ENCODE measurements at regions not wholly inside any gene's neighbourhood (a gene's known extent, or its start where the extent isn't known, plus 50 kb on each side); places are given as distances from the start of the nearest gene placed in this dataset.

GRCh38 chr14:51145246-51145645 lies 50.3 kb upstream of the TRIM9 start:
- no peak for DNase-seq (ENCODE audit: low read depth)
- TF ChIP-seq CTCF (conservative IDR thresholded peaks at IDR 0.05; ENCODE audit: low read depth, low read length): no peak
- no peak overlapping the region for H3K4me3 ChIP-seq (ENCODE audit: low read length)

DNA sequence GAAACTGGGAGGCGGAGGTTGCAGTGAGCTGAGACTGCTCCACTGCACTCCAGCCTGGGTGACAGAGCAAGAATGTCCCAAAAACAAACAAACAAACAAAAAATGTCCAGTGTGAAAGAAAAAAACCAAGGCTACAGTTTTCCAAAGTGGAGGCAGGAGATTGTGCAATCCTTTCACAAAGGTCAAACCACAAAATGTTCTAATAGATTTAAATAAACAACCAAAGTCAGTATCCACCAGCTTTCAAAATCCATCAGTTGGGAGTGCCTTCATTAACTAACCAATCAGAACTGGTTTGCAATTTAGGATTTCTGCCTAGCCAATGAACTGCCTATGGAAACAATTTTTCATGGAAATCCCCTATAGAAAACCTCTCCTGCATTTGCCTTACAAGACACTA lies 52.3 kb upstream of the TRIM9 start:
- no peak overlapping the region for H3K4me3 ChIP-seq (ENCODE audit: low read length)
- no peak for DNase-seq (ENCODE audit: low read depth)
- no peak for TF ChIP-seq CTCF (conservative IDR thresholded peaks at IDR 0.05; ENCODE audit: low read depth, low read length)

GRCh38 chr14:51155326-51155725 lies 60.4 kb upstream of the TRIM9 start:
- H3K4me3 ChIP-seq (ENCODE audit: low read length): no peak overlapping the region
- TF ChIP-seq CTCF (conservative IDR thresholded peaks at IDR 0.05; ENCODE audit: low read depth, low read length): no peak
- DNase-seq (ENCODE audit: low read depth): no peak

- DNase-seq (ENCODE audit: low read depth): no peak
- peak; percentile 66 for TF ChIP-seq CTCF (conservative IDR thresholded peaks at IDR 0.05; ENCODE audit: low read depth, low read length)
- H3K4me3 ChIP-seq (ENCODE audit: low read length): no peak overlapping the region
Measured at GRCh38 chr14:51157012-51157411, 62.1 kb upstream of the TRIM9 start.

GRCh38 chr14:51160871-51161270 lies 66.0 kb upstream of the TRIM9 start:
- no peak for DNase-seq (ENCODE audit: low read depth)
- H3K4me3 ChIP-seq (ENCODE audit: low read length): no peak overlapping the region
- TF ChIP-seq CTCF (conservative IDR thresholded peaks at IDR 0.05; ENCODE audit: low read depth, low read length): no peak

- DNase-seq (ENCODE audit: low read depth): no peak
- no peak for TF ChIP-seq CTCF (conservative IDR thresholded peaks at IDR 0.05; ENCODE audit: low read depth, low read length)
- H3K4me3 ChIP-seq (ENCODE audit: low read length): no peak overlapping the region
Measured at GRCh38 chr14:51165415-51165814, 70.5 kb upstream of the TRIM9 start.

DNA sequence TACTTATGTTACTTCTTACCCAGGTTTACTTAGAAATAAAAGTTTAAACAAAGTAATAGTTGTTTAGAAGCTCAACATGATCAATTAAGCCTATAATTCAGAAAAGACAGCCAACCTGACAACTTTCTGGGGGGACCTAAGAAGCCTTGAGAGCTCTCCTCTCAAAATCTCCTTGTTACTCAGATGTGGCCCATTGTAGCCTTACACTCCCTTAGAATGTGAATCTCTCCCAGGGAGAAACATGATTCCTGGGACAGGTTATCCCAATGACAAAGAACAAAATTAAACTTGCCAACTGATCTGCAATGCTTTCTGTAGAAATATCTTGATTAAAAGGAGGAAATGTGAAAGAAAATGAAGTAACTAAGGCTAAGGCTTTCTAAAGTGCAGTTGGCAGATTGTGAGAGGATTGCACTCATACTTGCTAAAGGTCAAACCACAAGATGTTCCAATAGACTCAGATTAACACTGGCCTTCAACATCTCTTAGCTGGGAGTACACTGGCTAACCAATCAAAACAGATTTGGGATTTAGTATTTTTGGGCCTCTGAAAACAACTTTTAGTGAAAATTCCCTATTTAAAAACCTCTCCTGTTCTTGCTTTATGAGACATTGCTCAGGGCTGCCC lies 72.3 kb upstream of the TMX1 start:
- H3K4me3 ChIP-seq (ENCODE audit: low read length): no peak overlapping the region
- no peak for TF ChIP-seq CTCF (conservative IDR thresholded peaks at IDR 0.05; ENCODE audit: low read depth, low read length)
- peak; percentile 23 for DNase-seq (ENCODE audit: low read depth)
